NB4 (cell line): ENCODE measurements at regions not wholly inside any gene's neighbourhood (a gene's known extent, or its start where the extent isn't known, plus 50 kb on each side); places are given as distances from the start of the nearest gene placed in this dataset.

Experiments
- DNase-seq: peaks from one replicate; pipeline ENCODE4 v3.0.0; 2010; ENCODE audit warnings: low read depth
- H3K4me3 ChIP-seq: one replicate; pipeline ENCODE4 v1.5.1; 2011; ENCODE audit warnings: mild to moderate bottlenecking, low read depth, low read length, moderate library complexity
- MYC ChIP-seq: IDR thresholded peaks from 2 replicates; pipeline ENCODE4 v1.6.1; 2011; ENCODE audit warnings: low read depth, low read length
- POLR2A ChIP-seq: IDR thresholded peaks from 2 replicates; pipeline ENCODE4 v1.6.1; 2011; ENCODE audit warnings: mild to moderate bottlenecking; ENCODE audit not compliant: insufficient read length; ENCODE audit errors: extremely low read depth
- TF ChIP-seq, protein P1 (sequence below): IDR thresholded peaks from one replicate; pipeline ENCODE4 v1.5.1; 2012; ENCODE audit warnings: low read depth, low read length
- TF ChIP-seq, protein P2 (sequence below): IDR thresholded peaks from 2 replicates; pipeline ENCODE4 v1.6.1; 2011; ENCODE audit warnings: low read depth, low read length

DNA sequence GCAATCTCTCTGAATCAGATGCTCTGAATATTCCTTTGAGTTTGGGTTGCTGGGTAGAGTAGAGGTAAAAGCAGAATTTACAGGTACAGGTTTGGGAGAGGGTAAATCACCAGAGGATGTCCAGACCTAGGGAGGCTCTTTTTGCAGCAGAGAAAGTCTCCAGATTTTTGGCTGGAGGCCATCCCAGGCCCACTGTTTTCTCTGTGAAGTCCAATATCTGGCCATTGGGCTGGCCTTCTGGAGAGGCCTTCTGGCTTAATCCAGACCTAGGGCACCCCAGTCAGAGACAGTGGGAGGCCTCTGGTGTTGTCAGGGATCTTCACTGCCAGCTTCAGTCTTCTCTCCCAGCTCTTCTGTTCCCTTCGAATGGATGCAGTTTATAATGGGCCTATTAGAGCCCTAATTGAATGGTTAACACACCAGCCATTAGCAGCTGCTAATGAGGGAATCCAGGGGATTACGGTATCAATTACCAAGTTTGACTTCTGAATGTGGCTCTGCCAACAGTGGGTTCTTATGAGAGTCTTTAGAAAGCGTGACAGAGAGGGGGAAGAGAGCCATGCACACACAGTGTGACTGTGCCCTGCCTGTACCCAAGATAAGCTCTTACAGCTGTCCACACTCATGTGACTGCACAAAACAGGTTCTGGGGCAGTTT, 183.1 kb downstream of the EMP1 start:
- H3K4me3 ChIP-seq = no peak overlapping the region
- DNase-seq = no peak
- TF ChIP-seq POLR2A (no peak), MYC (no peak)
- TF ChIP-seq, protein P1, sequence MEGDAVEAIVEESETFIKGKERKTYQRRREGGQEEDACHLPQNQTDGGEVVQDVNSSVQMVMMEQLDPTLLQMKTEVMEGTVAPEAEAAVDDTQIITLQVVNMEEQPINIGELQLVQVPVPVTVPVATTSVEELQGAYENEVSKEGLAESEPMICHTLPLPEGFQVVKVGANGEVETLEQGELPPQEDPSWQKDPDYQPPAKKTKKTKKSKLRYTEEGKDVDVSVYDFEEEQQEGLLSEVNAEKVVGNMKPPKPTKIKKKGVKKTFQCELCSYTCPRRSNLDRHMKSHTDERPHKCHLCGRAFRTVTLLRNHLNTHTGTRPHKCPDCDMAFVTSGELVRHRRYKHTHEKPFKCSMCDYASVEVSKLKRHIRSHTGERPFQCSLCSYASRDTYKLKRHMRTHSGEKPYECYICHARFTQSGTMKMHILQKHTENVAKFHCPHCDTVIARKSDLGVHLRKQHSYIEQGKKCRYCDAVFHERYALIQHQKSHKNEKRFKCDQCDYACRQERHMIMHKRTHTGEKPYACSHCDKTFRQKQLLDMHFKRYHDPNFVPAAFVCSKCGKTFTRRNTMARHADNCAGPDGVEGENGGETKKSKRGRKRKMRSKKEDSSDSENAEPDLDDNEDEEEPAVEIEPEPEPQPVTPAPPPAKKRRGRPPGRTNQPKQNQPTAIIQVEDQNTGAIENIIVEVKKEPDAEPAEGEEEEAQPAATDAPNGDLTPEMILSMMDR = no peak
- TF ChIP-seq, protein P2, sequence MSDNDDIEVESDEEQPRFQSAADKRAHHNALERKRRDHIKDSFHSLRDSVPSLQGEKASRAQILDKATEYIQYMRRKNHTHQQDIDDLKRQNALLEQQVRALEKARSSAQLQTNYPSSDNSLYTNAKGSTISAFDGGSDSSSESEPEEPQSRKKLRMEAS = no peak

DNA sequence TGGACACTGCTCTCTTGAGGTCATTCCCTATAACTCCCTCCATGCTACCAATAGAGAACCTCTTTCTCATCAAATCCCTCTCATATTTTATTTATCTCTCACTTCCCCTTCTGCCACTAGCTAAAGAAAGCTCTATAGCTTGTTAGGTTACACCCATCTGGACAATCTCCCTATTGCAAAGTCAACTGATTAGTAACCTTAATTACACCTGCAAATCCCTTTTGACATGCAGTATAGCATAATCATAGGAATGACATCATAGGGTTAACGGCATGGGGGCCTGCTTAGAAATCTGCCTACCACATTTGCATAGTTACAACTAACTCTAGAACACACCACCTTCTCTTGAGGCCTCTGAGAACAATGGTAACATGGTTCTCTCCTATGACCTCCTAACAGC, 181.2 kb downstream of the EMP1 start:
- TF ChIP-seq, protein P1 = no peak
- TF ChIP-seq, protein P2 = no peak
- TF ChIP-seq MYC (no peak), POLR2A (no peak)
- no peak overlapping the region for H3K4me3 ChIP-seq
- no peak for DNase-seq

DNA sequence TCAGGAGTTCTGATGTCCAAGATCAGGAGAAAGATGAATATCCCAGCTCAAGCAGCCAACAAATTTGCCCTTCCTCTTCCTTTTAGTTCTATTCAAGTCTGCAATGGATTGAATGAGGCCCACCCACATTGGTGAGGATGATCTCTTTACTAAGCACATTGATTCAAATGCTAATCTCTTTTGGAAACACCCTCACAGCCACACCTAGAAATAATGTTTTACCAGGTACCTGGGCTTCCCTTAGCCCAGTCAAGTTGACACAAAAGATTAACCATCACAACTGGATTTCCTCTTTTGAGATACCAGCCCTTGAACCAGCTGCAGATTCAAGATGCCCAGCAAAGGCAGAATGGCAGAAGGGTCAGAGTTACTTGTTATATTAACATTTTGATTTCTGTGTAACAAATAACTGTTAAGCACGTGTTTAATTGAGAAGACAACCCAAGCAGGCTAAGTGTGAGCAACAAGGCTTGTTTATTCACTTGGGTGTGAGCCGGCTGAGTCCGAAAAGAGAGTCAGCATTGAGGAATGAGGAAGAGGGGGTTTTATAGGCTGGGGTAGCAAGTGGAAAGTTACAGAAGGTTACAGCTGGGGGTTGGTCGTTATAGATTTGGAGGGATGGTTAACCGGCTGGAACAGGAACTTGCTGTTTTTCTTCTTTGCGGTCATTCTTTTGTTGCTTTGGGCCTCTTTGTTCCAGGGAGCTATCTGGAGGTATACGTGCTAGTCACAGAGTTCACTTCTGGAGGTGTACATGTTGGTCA, 180.3 kb downstream of the EMP1 start:
- TF ChIP-seq POLR2A (no peak), MYC (no peak)
- TF ChIP-seq, protein P2 = 0 out of 2 replicates have a peak, but pooled peaks have one; percentile 18
- TF ChIP-seq, protein P1 = no peak
- H3K4me3 ChIP-seq = no peak overlapping the region
- peak; percentile 2 for DNase-seq

DNA sequence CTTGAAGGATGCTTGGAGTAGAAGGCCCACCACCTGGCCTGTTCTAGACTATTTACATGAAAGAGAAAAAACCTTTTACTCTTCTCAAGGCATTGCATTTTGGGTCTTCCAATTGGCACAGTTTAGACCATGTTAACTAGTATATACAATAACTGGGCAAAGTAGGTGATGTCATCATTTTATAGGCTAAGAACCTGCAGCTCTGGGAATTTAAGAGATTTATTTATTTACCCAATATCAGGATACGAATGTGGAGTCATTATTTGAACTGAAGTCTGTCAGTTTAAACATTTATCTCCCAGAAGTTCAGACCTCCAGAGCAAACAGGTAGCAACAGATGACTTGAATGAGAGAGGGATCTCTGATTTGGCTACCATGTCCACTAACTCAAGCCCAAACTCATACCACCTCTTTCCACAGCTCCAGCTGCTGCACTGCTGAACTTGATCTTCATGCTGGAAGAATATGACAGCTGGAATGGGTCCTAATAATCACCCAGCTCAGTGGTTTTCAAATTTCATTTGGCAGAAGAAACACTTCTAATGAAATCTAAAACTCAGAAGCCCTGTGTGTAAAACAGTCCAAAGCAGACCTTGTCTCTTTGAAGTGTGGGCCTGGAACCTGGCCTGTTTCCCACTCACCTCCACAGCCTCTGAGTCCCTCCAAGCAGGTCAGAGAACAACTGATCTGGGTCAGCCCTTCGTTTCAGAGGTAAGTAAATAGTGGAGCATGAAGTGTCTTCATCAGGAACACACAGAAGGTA, 179.2 kb downstream of the EMP1 start:
- TF ChIP-seq MYC = no peak
- no peak for TF ChIP-seq POLR2A
- TF ChIP-seq, protein P1 = no peak
- H3K4me3 ChIP-seq = no peak overlapping the region
- no peak for DNase-seq

DNA sequence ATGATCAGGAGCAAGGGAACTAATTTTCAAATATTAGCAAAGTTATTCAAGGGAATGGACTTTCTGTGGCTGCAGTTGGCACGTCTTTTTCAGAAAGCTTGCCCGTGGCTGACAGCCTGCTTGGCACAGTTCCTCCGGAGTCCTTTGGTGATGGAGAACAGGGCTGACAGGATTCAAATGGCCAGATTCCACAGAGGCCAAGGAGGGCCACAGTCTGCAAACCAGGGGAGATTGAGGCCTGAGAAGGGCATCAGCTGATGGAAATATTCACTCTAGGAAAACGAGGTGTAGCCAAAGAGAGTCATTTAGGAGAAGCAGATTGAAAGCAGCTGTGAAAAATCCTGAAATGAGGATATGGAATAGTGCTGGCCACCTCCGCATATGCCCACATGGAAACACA, 178.3 kb downstream of the EMP1 start:
- TF ChIP-seq POLR2A (no peak), MYC (no peak)
- TF ChIP-seq, protein P2 = no peak
- TF ChIP-seq, protein P1 = no peak
- H3K4me3 ChIP-seq = no peak overlapping the region
- no peak for DNase-seq
